Adrenal gland (tissue), 5 donors: ENCODE measurements at regions not wholly inside any gene's neighbourhood (a gene's known extent, or its start where the extent isn't known, plus 50 kb on each side); places are given as distances from the start of the nearest gene placed in this dataset.

Experiments used
- CTCF ChIP-seq, 6 experiments: fragments of 450-650 bp in 4 of 6; fragments of 200-600 bp in 2 of 6; sonication (generic) in 1 of 6; IDR thresholded peaks; 1 replicate in 5 of 6; 2 replicates in 1 of 6; pipeline versions ENCODE4 v1.5.1 to v1.8.0; 2016 to 2021; ENCODE audit warnings: antibody characterized with exemption in 6 of 6, mild to moderate bottlenecking in 2 of 6, moderate library complexity in 1 of 6
- POLR2A ChIP-seq, 2 donors: fragments of 450-650 bp; IDR thresholded peaks; one replicate each; pipeline ENCODE4 v1.6.1; 2017; ENCODE audit warnings: antibody characterized with exemption in 2 of 2, mild to moderate bottlenecking in 2 of 2, moderate library complexity in 1 of 2
- donor health status: DM: no; HTN: no; CAD: no.

- TF ChIP-seq CTCF (IDR thresholded peaks at IDR 0.05), result no peak
- no peak for TF ChIP-seq POLR2A (IDR thresholded peaks at IDR 0.05)
These were observed 186.8 kb upstream of the RREB1 start for GRCh38 chr6:6920987-6921313.
